ES-I3 (cell line): ENCODE measurements at regions not wholly inside any gene's neighbourhood (a gene's known extent, or its start where the extent isn't known, plus 50 kb on each side); places are given as distances from the start of the nearest gene placed in this dataset.
"Not testable (repeated sequence)": the region's sequence is repeated elsewhere in the genome, so short reads cannot be mapped to it uniquely, and the experiment has no call there.

Experiments used
- H3K36me3 ChIP-seq: 2 replicates; pipeline ENCODE4 v1.6.1; 2013; ENCODE audit warnings: mild to moderate bottlenecking, low read length, control low read depth, moderate library complexity; ENCODE audit not compliant: insufficient read depth
- H3K4me1 ChIP-seq: 2 replicates; pipeline ENCODE4 v1.6.1; 2013; ENCODE audit warnings: mild to moderate bottlenecking, control low read depth, low read length; ENCODE audit not compliant: insufficient read depth
- H3K9ac ChIP-seq: 2 replicates; pipeline ENCODE4 v1.6.1; 2013; ENCODE audit warnings: low read depth, mild to moderate bottlenecking, low read length, moderate library complexity
- H3K9me3 ChIP-seq: 2 replicates; pipeline ENCODE4 v1.6.1; 2013; ENCODE audit warnings: mild to moderate bottlenecking, low read length, moderate library complexity; ENCODE audit not compliant: control insufficient read depth, insufficient read depth

GRCh38 chr5:101068298-101068697 lies 165.2 kb upstream of the ST8SIA4 start:
- no peaks in the 10 kb centered on the region for H3K4me1 ChIP-seq
- H3K9ac ChIP-seq = no peak overlapping the region
- H3K36me3 ChIP-seq = no peaks in the 10 kb centered on the region
- no peaks in the 10 kb centered on the region for H3K9me3 ChIP-seq

GRCh38 chr5:101067429-101067828 lies 164.3 kb upstream of the ST8SIA4 start:
- Histone ChIP-seq H3K36me3 (no peaks in the 10 kb centered on the region), H3K9me3 (no peaks in the 10 kb centered on the region), H3K9ac (no peak overlapping the region), H3K4me1 (no peaks in the 10 kb centered on the region)

- Histone ChIP-seq H3K9ac (no peak overlapping the region), H3K4me1 (no peaks in the 10 kb centered on the region), H3K9me3 (no peaks in the 10 kb centered on the region)
Observed at GRCh38 chr5:101062902-101063301, 159.8 kb upstream of the ST8SIA4 start.

GRCh38 chr5:101047181-101047580 lies 144.1 kb upstream of the ST8SIA4 start:
- Histone ChIP-seq H3K9me3 (no peaks in the 10 kb centered on the region), H3K9ac (no peak overlapping the region), H3K4me1 (no peaks in the 10 kb centered on the region), H3K36me3 (no peaks in the 10 kb centered on the region)

More at GRCh38 chr5:101062902-101063301, 159.8 kb upstream of the ST8SIA4 start:
- no peaks in the 10 kb centered on the region for H3K36me3 ChIP-seq

- no peak overlapping the region for H3K9ac ChIP-seq
- no peaks in the 10 kb centered on the region for H3K9me3 ChIP-seq
- no peaks in the 10 kb centered on the region for H3K36me3 ChIP-seq
- H3K4me1 ChIP-seq = no peaks in the 10 kb centered on the region
Observed at GRCh38 chr5:101045689-101046088, 142.6 kb upstream of the ST8SIA4 start.

- H3K9me3 ChIP-seq, H3K36me3 ChIP-seq, H3K4me1 ChIP-seq, H3K9ac ChIP-seq: not testable (repeated sequence)
Observed at GRCh38 chr5:101040002-101040401, 136.9 kb upstream of the ST8SIA4 start.

- H3K9me3 ChIP-seq = peaks cover 4% of the 10 kb centered on the region; the same call in 1 of the 2 replicates
- H3K9ac ChIP-seq = no peak overlapping the region
- no peaks in the 10 kb centered on the region for H3K36me3 ChIP-seq
- H3K4me1 ChIP-seq = no peaks in the 10 kb centered on the region
Observed at GRCh38 chr5:101036778-101037177, 133.7 kb upstream of the ST8SIA4 start.

GRCh38 chr5:101035425-101035824 lies 132.3 kb upstream of the ST8SIA4 start:
- Histone ChIP-seq H3K9me3 (peaks cover 4% of the 10 kb centered on the region; the same call in 1 of the 2 replicates), H3K36me3 (no peaks in the 10 kb centered on the region), H3K4me1 (no peaks in the 10 kb centered on the region), H3K9ac (no peak overlapping the region)

- H3K9me3 ChIP-seq = no peaks in the 10 kb centered on the region; the same call in 1 of the 2 replicates
- H3K36me3 ChIP-seq = no peaks in the 10 kb centered on the region
- H3K9ac ChIP-seq = no peak overlapping the region
- H3K4me1 ChIP-seq = no peaks in the 10 kb centered on the region
Observed at GRCh38 chr5:101024299-101024698, 121.2 kb upstream of the ST8SIA4 start.

- H3K9me3 ChIP-seq = no peaks in the 10 kb centered on the region
- no peaks in the 10 kb centered on the region for H3K36me3 ChIP-seq
- H3K4me1 ChIP-seq = no peaks in the 10 kb centered on the region
- H3K9ac ChIP-seq = no peak overlapping the region
Observed at GRCh38 chr5:101018299-101018698, 115.2 kb upstream of the ST8SIA4 start.

GRCh38 chr5:101012880-101013279 lies 109.8 kb upstream of the ST8SIA4 start:
- H3K36me3 ChIP-seq = no peaks in the 10 kb centered on the region
- no peak overlapping the region for H3K9ac ChIP-seq
- H3K4me1 ChIP-seq = peaks cover 7% of the 10 kb centered on the region; the same call in 1 of the 2 replicates
- H3K9me3 ChIP-seq = no peaks in the 10 kb centered on the region

- H3K4me1 ChIP-seq = peaks cover 7% of the 10 kb centered on the region; the same call in 1 of the 2 replicates
- no peaks in the 10 kb centered on the region for H3K36me3 ChIP-seq
- H3K9me3 ChIP-seq = no peaks in the 10 kb centered on the region
- no peak overlapping the region for H3K9ac ChIP-seq
Observed at GRCh38 chr5:101009758-101010519, 106.9 kb upstream of the ST8SIA4 start.

- Histone ChIP-seq H3K4me1 (no peaks in the 10 kb centered on the region), H3K9ac (no peak overlapping the region), H3K36me3 (no peaks in the 10 kb centered on the region), H3K9me3 (no peaks in the 10 kb centered on the region)
Observed at GRCh38 chr5:100992354-100992753, 89.3 kb upstream of the ST8SIA4 start.

- H3K9me3 ChIP-seq, H3K4me1 ChIP-seq, H3K36me3 ChIP-seq, H3K9ac ChIP-seq: not testable (repeated sequence)
Observed at GRCh38 chr5:100983601-100984000, 80.5 kb upstream of the ST8SIA4 start.

- Histone ChIP-seq H3K9ac (no peak overlapping the region), H3K4me1 (no peaks in the 10 kb centered on the region), H3K9me3 (no peaks in the 10 kb centered on the region), H3K36me3 (no peaks in the 10 kb centered on the region)
Observed at GRCh38 chr5:100974082-100974481, 71.0 kb upstream of the ST8SIA4 start.
